Upper lobe of right lung (tissue), 1 donor: ENCODE measurements at regions not wholly inside any gene's neighbourhood (a gene's known extent, or its start where the extent isn't known, plus 50 kb on each side); places are given as distances from the start of the nearest gene placed in this dataset.

Experiments used
- ATAC-seq: fragments of 200-7000 bp; cut with Tn5 transposase; one replicate; pipeline ENCODE4 v1.9.1; 2020; ENCODE audit warnings: mild to moderate bottlenecking, moderate library complexity
- DNase-seq: peaks from one replicate; pipeline ENCODE4 v3.0.0-alpha.2; 2020
- H3K27ac ChIP-seq: fragments of 200-600 bp; one replicate; pipeline ENCODE4 v1.8.0; 2022
- H3K27me3 ChIP-seq: fragments of 200-600 bp; one replicate; pipeline ENCODE4 v1.8.0; 2022; ENCODE audit warnings: mild to moderate bottlenecking
- H3K36me3 ChIP-seq: fragments of 200-600 bp; one replicate; pipeline ENCODE4 v1.8.0; 2022
- H3K4me1 ChIP-seq: fragments of 200-600 bp; one replicate; pipeline ENCODE4 v1.8.0; 2022
- H3K4me3 ChIP-seq: fragments of 200-600 bp; one replicate; pipeline ENCODE4 v1.8.0; 2022; ENCODE audit warnings: mild to moderate bottlenecking
- H3K9me3 ChIP-seq: fragments of 200-600 bp; one replicate; pipeline ENCODE4 v1.8.0; 2022
- intact Hi-C: fragments of 100-400 bp; cut with DNase I; formaldehyde crosslinking; loops from one replicate; pipeline ENCODE4 v1.11.0; 2022
- TF ChIP-seq, protein P1 (sequence below): fragments of 200-600 bp; IDR thresholded peaks from one replicate; pipeline ENCODE4 v1.8.0; 2022; ENCODE audit warnings: antibody characterized with exemption
- donor health status: DM: no; HTN: yes; CAD: no; lungs with severe emphysema.

DNA sequence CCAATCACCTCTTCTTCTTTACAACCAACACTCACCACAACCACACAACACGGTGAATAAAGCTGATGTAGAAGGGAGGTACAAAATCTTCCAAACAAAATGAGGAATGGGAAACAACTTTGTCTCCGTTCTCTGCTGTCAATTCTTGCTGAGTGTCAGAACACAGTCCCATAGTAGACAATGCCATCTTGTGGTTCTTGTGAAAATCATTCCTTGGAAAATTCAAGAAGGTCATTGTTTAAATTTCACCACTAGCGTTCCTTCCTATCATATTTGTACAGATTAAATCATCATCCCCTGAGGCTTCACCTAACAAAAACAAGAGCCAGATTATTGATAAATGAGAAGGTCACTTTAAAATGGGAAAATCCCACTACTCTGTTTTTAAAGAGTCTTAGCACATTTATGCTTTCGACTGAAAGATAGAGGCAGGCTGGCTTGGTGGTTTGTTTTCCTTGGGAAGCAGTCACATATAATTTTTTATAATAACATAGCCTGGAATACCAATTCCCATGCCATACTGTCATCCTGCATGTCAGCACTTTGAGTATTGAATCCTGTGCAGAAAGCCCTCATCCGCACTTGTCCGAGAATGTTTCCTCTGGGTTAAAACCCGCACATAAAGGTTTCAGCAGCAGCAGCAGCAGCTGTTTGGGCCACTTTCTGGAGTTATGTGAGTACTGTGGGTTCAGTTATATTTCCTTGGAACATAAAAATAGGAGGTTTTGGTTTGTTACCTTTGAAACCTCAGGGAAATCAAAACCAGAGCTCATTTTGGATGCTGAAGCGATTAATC, 395.0 kb upstream of the SMARCA2 start:
- intact Hi-C loops = no loop called here
- ATAC-seq (no peak), DNase-seq (no peak)
- no peaks in the 10 kb centered on the region for H3K9me3 ChIP-seq
- no peak overlapping the region for H3K27ac ChIP-seq
- no peak overlapping the region for H3K4me3 ChIP-seq
- no peaks in the 10 kb centered on the region for H3K27me3 ChIP-seq
- no peaks in the 10 kb centered on the region for H3K4me1 ChIP-seq
- TF ChIP-seq, protein P1, sequence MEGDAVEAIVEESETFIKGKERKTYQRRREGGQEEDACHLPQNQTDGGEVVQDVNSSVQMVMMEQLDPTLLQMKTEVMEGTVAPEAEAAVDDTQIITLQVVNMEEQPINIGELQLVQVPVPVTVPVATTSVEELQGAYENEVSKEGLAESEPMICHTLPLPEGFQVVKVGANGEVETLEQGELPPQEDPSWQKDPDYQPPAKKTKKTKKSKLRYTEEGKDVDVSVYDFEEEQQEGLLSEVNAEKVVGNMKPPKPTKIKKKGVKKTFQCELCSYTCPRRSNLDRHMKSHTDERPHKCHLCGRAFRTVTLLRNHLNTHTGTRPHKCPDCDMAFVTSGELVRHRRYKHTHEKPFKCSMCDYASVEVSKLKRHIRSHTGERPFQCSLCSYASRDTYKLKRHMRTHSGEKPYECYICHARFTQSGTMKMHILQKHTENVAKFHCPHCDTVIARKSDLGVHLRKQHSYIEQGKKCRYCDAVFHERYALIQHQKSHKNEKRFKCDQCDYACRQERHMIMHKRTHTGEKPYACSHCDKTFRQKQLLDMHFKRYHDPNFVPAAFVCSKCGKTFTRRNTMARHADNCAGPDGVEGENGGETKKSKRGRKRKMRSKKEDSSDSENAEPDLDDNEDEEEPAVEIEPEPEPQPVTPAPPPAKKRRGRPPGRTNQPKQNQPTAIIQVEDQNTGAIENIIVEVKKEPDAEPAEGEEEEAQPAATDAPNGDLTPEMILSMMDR = peak; percentile 16
- no peaks in the 10 kb centered on the region for H3K36me3 ChIP-seq

GRCh38 chr9:1637401-1637800, 377.7 kb upstream of the SMARCA2 start:
- H3K4me1 ChIP-seq = no peaks in the 10 kb centered on the region
- H3K27me3 ChIP-seq = no peaks in the 10 kb centered on the region
- TF ChIP-seq, protein P1 = no peak
- no peak for ATAC-seq
- intact Hi-C loops = no loop called here
- no peak overlapping the region for H3K27ac ChIP-seq
- DNase-seq = no peak
- H3K4me3 ChIP-seq = no peak overlapping the region
- H3K9me3 ChIP-seq = no peaks in the 10 kb centered on the region
- H3K36me3 ChIP-seq = no peaks in the 10 kb centered on the region

DNA sequence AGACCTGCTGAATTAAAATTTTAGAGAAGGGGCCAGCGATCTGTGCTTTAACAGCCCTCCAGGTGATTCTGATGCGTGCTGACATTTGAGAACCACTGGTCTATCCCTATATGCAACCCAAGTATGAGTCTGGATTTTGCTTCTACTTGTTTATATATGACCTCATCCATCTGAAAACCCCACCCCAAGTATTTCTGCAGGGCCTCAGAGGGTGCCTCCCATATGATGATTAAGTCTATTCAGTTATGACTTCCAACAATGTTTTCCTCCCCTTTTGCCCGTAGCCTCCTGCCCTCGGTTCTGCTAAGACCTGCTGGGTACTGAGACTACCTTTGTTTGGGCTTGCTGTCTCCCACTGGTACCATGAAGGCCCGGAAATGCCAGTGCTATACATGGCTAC, 376.0 kb upstream of the SMARCA2 start:
- Histone ChIP-seq H3K4me1 (no peaks in the 10 kb centered on the region), H3K9me3 (no peaks in the 10 kb centered on the region), H3K27ac (no peak overlapping the region), H3K36me3 (no peaks in the 10 kb centered on the region), H3K4me3 (no peak overlapping the region), H3K27me3 (no peaks in the 10 kb centered on the region)
- intact Hi-C loops = no loop called here
- TF ChIP-seq, protein P1 = no peak
- no peak for ATAC-seq
- no peak for DNase-seq

DNA sequence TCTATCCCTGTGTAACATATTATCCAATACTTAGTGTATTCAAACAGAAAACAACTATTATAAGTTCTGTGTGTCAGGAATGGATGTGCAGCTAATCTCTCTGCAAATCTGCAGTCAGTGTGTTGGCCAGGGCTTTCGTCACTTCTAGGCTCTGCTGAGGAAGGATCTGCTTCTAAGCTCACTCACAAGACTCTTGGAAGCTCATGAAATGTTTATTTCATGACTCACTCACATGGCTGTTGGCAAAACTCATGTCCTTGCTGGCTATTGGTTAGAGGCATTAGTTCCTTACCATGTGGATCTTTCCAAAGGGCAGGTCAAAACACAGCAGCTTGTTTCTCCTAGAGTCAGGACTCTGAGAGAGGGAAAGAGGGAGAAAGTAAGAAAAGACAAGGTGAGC, 367.4 kb upstream of the SMARCA2 start:
- no peaks in the 10 kb centered on the region for H3K9me3 ChIP-seq
- intact Hi-C loops = no loop called here
- ATAC-seq (no peak), DNase-seq (no peak)
- no peak overlapping the region for H3K4me3 ChIP-seq
- no peaks in the 10 kb centered on the region for H3K4me1 ChIP-seq
- no peaks in the 10 kb centered on the region for H3K27me3 ChIP-seq
- no peaks in the 10 kb centered on the region for H3K36me3 ChIP-seq
- H3K27ac ChIP-seq = no peak overlapping the region
- TF ChIP-seq, protein P1 = no peak

GRCh38 chr9:1653282-1653681, 361.9 kb upstream of the SMARCA2 start:
- no peaks in the 10 kb centered on the region for H3K27me3 ChIP-seq
- no peaks in the 10 kb centered on the region for H3K9me3 ChIP-seq
- intact Hi-C loops = no loop called here
- no peak overlapping the region for H3K4me3 ChIP-seq
- TF ChIP-seq, protein P1 = no peak
- ATAC-seq = no peak
- DNase-seq = no peak
- no peak overlapping the region for H3K27ac ChIP-seq
- no peaks in the 10 kb centered on the region for H3K4me1 ChIP-seq
- H3K36me3 ChIP-seq = no peaks in the 10 kb centered on the region
